Vagina (tissue), 2 donors: ENCODE measurements at regions not wholly inside any gene's neighbourhood (a gene's known extent, or its start where the extent isn't known, plus 50 kb on each side); places are given as distances from the start of the nearest gene placed in this dataset.

ENCODE experiments used
- DNase-seq, 2 donors: peaks; one replicate each; pipeline ENCODE4 v3.0.0-alpha.2; 2017; ENCODE audit errors: extremely low spot score in 2 of 2
- H3K27ac ChIP-seq: fragments of 200-600 bp; sonication (generic); one replicate; pipeline ENCODE4 v1.5.1; 2019
- H3K27me3 ChIP-seq: fragments of 200-600 bp; sonication (generic); one replicate; pipeline ENCODE4 v1.5.1; 2019
- H3K36me3 ChIP-seq, 2 donors: fragments of 200-600 bp; sonication (generic); one replicate each; pipeline ENCODE4 v1.5.1; 2017 to 2019
- H3K4me1 ChIP-seq: fragments of 200-600 bp; sonication (generic); one replicate; pipeline ENCODE4 v1.5.1; 2019
- H3K4me3 ChIP-seq, 2 donors: fragments of 200-600 bp; sonication (generic); 1 replicate in 1 of 2; 2 replicates in 1 of 2; pipeline ENCODE4 v1.5.1; 2016 to 2019
- H3K9me3 ChIP-seq: fragments of 200-600 bp; sonication (generic); one replicate; pipeline ENCODE4 v1.5.1; 2019
- POLR2A ChIP-seq, 2 donors: fragments of 450-650 bp; IDR thresholded peaks; one replicate each; pipeline ENCODE4 v1.6.1; 2017; ENCODE audit warnings: antibody characterized with exemption in 2 of 2, mild to moderate bottlenecking in 2 of 2, moderate library complexity in 2 of 2
- POLR2AphosphoS5 ChIP-seq, 2 donors: sonication (generic); formaldehyde crosslinking; IDR thresholded peaks; one replicate each; pipeline ENCODE4 v1.9.0; 2017; ENCODE audit warnings: antibody characterized with exemption in 2 of 2, mild to moderate bottlenecking in 2 of 2, low read depth in 1 of 2; ENCODE audit not compliant: insufficient read depth in 1 of 2
- intact Hi-C: fragments of 100-400 bp; cut with DNase I; formaldehyde crosslinking; loops from one replicate; pipeline ENCODE4 v1.15.1; 2023
- TF ChIP-seq, protein P1 (sequence below), 3 experiments: fragments of 450-650 bp in 2 of 3; fragments of 200-600 bp in 1 of 3; sonication (generic) in 1 of 3; IDR thresholded peaks; one replicate each; pipeline ENCODE4 v1.5.1; 2017 to 2019; ENCODE audit warnings: antibody characterized with exemption in 3 of 3, mild to moderate bottlenecking in 2 of 3, moderate library complexity in 2 of 3

DNA sequence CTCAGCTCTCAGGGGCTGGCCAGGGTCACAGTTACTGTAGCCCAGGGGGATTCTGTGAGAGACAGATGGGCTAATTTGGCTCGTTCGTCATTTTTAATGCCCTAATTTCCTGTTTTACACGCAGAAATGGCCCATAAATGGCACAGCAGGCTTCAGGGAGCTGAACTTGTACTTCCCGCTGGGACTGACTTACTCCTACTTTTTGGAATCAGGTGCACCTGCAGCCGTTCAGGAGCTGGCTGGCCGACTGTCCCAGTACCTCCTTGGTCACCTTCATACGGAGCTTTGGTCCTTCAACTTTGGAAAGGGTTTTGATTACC is 62.4 kb upstream of the URI1 start:
- Histone ChIP-seq H3K9me3 (no peaks in the 10 kb centered on the region), H3K4me1 (no peaks in the 10 kb centered on the region), H3K27me3 (no peaks in the 10 kb centered on the region), H3K27ac (no peak overlapping the region), H3K4me3 (no peak overlapping the region), H3K36me3 (no peaks in the 10 kb centered on the region)
- no peak for DNase-seq
- TF ChIP-seq, protein P1, sequence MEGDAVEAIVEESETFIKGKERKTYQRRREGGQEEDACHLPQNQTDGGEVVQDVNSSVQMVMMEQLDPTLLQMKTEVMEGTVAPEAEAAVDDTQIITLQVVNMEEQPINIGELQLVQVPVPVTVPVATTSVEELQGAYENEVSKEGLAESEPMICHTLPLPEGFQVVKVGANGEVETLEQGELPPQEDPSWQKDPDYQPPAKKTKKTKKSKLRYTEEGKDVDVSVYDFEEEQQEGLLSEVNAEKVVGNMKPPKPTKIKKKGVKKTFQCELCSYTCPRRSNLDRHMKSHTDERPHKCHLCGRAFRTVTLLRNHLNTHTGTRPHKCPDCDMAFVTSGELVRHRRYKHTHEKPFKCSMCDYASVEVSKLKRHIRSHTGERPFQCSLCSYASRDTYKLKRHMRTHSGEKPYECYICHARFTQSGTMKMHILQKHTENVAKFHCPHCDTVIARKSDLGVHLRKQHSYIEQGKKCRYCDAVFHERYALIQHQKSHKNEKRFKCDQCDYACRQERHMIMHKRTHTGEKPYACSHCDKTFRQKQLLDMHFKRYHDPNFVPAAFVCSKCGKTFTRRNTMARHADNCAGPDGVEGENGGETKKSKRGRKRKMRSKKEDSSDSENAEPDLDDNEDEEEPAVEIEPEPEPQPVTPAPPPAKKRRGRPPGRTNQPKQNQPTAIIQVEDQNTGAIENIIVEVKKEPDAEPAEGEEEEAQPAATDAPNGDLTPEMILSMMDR (IDR thresholded peaks at IDR 0.05) = no peak
- TF ChIP-seq POLR2A (IDR thresholded peaks at IDR 0.05) (no peak), POLR2AphosphoS5 (IDR thresholded peaks at IDR 0.05; ENCODE audit: insufficient read depth in 1 of 2, low read depth in 1 of 2) (no peak)
- intact Hi-C loops = loop anchor here (10.0 kb wide), 1 partner anchor 105 kb away; no protein-coding TSS in a partner anchor

DNA sequence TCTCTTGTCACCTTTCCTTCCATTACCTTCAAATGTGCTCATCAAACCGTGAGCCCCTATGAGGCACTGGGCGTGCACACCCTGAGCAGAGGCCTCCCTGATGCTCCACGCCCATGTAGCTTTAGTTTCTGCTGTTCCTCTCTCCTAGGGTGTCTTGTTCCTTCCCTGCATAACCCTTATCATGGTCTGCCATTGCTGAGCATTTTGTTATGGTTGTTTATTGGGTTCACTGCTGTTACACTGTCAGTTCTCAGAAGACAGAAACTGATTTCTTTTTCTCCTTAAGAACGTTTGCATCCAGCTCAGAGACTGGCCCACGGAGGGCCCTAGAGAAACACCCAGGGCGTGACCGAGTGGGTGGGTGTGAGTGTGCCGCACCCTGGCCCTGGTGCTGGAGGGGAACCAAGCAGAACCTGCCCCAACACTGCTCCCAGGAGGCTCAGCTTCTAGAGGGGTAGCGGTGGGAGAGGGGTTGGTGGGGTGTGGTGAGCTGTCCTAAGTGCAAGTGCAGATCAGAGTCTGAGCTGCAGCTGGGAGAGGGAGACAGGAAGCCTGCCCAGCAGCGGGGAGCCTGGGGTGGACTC is 61.4 kb upstream of the URI1 start:
- Histone ChIP-seq H3K4me3 (no peak overlapping the region), H3K27ac (no peak overlapping the region), H3K9me3 (no peaks in the 10 kb centered on the region), H3K4me1 (no peaks in the 10 kb centered on the region), H3K27me3 (no peaks in the 10 kb centered on the region), H3K36me3 (no peaks in the 10 kb centered on the region)
- DNase-seq = no peak
- TF ChIP-seq POLR2A (IDR thresholded peaks at IDR 0.05) (no peak), POLR2AphosphoS5 (IDR thresholded peaks at IDR 0.05; ENCODE audit: insufficient read depth in 1 of 2, low read depth in 1 of 2) (no peak)
- TF ChIP-seq, protein P1 (IDR thresholded peaks at IDR 0.05) = no peak
- intact Hi-C loops = no loop called here

DNA sequence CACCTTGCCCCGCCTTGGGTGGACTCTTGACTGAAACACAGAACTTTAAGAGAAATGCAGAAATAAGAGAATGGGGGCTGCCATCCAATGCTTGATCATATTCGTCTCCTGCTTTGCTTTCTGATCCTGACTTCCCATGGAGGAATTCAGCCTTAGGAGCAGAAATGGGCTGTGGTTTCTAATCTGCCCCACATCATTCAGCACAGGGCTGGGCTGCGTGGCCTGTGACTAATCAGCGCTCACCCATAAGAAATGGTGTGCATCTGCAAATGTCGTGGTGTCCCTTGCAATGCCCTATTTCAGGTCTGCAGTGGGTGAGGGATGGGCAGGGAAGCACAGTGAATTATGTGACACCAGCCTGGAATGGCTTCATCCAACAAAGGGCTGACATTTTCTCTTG is 60.7 kb upstream of the URI1 start:
- Histone ChIP-seq H3K27me3 (no peaks in the 10 kb centered on the region), H3K4me1 (no peaks in the 10 kb centered on the region), H3K4me3 (no peak overlapping the region), H3K9me3 (no peaks in the 10 kb centered on the region), H3K27ac (no peak overlapping the region), H3K36me3 (no peaks in the 10 kb centered on the region)
- DNase-seq = no peak
- intact Hi-C loops = no loop called here
- TF ChIP-seq POLR2AphosphoS5 (IDR thresholded peaks at IDR 0.05; ENCODE audit: insufficient read depth in 1 of 2, low read depth in 1 of 2) (no peak), POLR2A (IDR thresholded peaks at IDR 0.05) (no peak)
- TF ChIP-seq, protein P1 (IDR thresholded peaks at IDR 0.05) = no peak

DNA sequence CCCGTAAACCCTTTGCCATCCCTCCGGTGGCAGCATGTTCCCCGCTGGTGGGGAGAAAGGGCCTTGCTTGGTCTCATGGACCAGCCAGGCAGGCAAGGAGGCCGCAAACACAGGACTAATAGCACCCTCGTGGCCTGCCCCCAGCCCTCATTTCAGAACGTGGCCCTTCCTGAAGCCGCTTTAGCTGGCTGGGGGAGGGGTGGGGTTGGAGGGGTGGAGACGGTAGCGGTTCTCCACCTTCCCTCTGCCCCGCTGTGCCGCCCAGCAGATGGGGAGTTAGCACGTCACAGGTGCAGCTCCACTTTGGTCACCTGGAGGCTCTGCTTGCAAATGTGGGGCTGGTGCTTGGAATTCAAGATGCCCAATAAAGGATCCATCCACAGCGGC is 59.3 kb upstream of the URI1 start:
- H3K27me3 ChIP-seq = no peaks in the 10 kb centered on the region

DNA sequence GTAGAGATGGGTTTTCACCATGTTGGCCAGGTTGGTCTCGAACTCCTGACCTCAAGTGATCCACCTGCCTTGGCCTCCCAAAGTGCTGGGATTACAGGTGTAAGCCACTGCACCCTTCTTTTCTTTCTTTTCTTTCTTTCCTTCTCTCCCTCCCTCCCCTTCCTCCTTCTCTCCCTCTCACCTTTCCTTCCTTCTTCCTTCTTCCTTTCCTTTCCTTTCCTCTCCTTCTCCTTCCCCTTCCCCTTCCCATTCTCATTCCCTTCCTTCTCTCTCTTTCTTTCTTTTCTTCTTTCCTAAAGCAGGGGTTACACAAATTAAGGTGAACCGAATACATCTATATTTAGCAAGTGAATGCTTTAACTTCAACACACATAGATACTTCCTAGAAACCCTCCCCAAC is 58.0 kb upstream of the URI1 start:
- intact Hi-C loops = no loop called here

More for the DNA sequence above, 59.3 kb upstream of the URI1 start:
- no peaks in the 10 kb centered on the region for H3K9me3 ChIP-seq
- no peak overlapping the region for H3K4me3 ChIP-seq
- H3K27ac ChIP-seq = no peak overlapping the region
- no peaks in the 10 kb centered on the region for H3K36me3 ChIP-seq
- TF ChIP-seq POLR2AphosphoS5 (IDR thresholded peaks at IDR 0.05; ENCODE audit: insufficient read depth in 1 of 2, low read depth in 1 of 2) (no peak), POLR2A (IDR thresholded peaks at IDR 0.05) (no peak)
- TF ChIP-seq, protein P1 (IDR thresholded peaks at IDR 0.05) = no peak
- DNase-seq = no peak
- no peaks in the 10 kb centered on the region for H3K4me1 ChIP-seq
- intact Hi-C loops = no loop called here

More for the DNA sequence above, 58.0 kb upstream of the URI1 start:
- no peak for TF ChIP-seq POLR2AphosphoS5 (IDR thresholded peaks at IDR 0.05; ENCODE audit: insufficient read depth in 1 of 2, low read depth in 1 of 2)
- TF ChIP-seq, protein P1 (IDR thresholded peaks at IDR 0.05) = no peak
- no peak for TF ChIP-seq POLR2A (IDR thresholded peaks at IDR 0.05)
- Histone ChIP-seq H3K4me1 (no peaks in the 10 kb centered on the region), H3K27ac (no peak overlapping the region), H3K4me3 (no peak overlapping the region), H3K36me3 (no peaks in the 10 kb centered on the region), H3K9me3 (no peaks in the 10 kb centered on the region), H3K27me3 (no peaks in the 10 kb centered on the region)
- DNase-seq = no peak
